Heart right ventricle (tissue), 16 donors: ENCODE measurements at regions not wholly inside any gene's neighbourhood (a gene's known extent, or its start where the extent isn't known, plus 50 kb on each side); places are given as distances from the start of the nearest gene placed in this dataset.
A peak's percentile ranks its signal among the peaks of the same experiment; 100 is the strongest.

Experiments used
- ATAC-seq, 8 donors: fragments of 200-7000 bp; cut with Tn5 transposase; one replicate each; pipeline ENCODE4 v1.9.1; 2020; ENCODE audit warnings: mild to moderate bottlenecking in 8 of 8, moderate library complexity in 8 of 8, moderate number of reproducible peaks in 1 of 8
- DNase-seq, 2 donors: peaks; one replicate each; pipeline ENCODE4 v3.0.0-alpha.2; 2020
- H3K27ac ChIP-seq, 10 donors: fragments of 200-600 bp; sonication (generic) in 2 of 10; one replicate each; pipeline versions ENCODE4 v1.5.0 to v1.8.0; 2020 to 2022; ENCODE audit warnings: mild to moderate bottlenecking in 3 of 10
- H3K27me3 ChIP-seq, 7 donors: fragments of 200-600 bp; one replicate each; pipeline ENCODE4 v1.8.0; 2021 to 2022; ENCODE audit warnings: mild to moderate bottlenecking in 2 of 7
- H3K36me3 ChIP-seq, 9 donors: fragments of 200-600 bp; sonication (generic) in 1 of 9; one replicate each; pipeline versions ENCODE4 v1.5.0 to v1.8.0; 2020 to 2022; ENCODE audit warnings: mild to moderate bottlenecking in 2 of 9
- H3K4me1 ChIP-seq, 9 donors: fragments of 200-600 bp; sonication (generic) in 1 of 9; one replicate each; pipeline versions ENCODE4 v1.5.0 to v1.8.0; 2020 to 2022; ENCODE audit warnings: mild to moderate bottlenecking in 4 of 9
- H3K4me3 ChIP-seq, 10 donors: fragments of 200-600 bp; sonication (generic) in 2 of 10; one replicate each; pipeline versions ENCODE4 v1.5.0 to v1.8.0; 2020 to 2022; ENCODE audit warnings: mild to moderate bottlenecking in 7 of 10, moderate library complexity in 2 of 10
- H3K9me3 ChIP-seq, 11 donors: fragments of 200-600 bp in 10 of 11; sonication (generic) in 2 of 11; one replicate each; pipeline versions ENCODE4 v1.5.0 to v1.8.0; 2013 to 2022; ENCODE audit warnings: mild to moderate bottlenecking in 2 of 11, control low read depth in 1 of 11, moderate library complexity in 1 of 11
- WGBS, 2 donors: extraction: QIAGEN DNeasy Blood & Tissue Kit; methylation state at CpG; one replicate each; pipeline ENCODE4 v1.1.7; 2013; ENCODE audit warnings: inconsistent platforms in 1 of 2; 5-methylcytosine and 5-hydroxymethylcytosine counted together
- intact Hi-C, 10 donors: fragments of 100-400 bp; cut with DNase I; formaldehyde crosslinking; loops; one replicate each; pipeline versions ENCODE4 v1.11.1 to v1.14.2; 2022
- TF ChIP-seq, protein P1 (sequence below), 9 donors: fragments of 200-600 bp; sonication (generic) in 2 of 9; IDR thresholded peaks; one replicate each; pipeline versions ENCODE4 v1.5.0 to v1.8.0; 2021 to 2022; ENCODE audit warnings: antibody characterized with exemption in 9 of 9, mild to moderate bottlenecking in 5 of 9, moderate library complexity in 1 of 9
- donor health status: Arrhythmogenic right ventricular cardiomyopathy.
- donor health status: ischemic (EF 13 %, LVEDD 7.1; RV severe dilation, severe dysfunction).
- donor health status: healthy with polysubstance abuse.
- donor health status: DM: no; HTN: yes; CAD: no.
- donor health status: DM: no; HTN: no; CAD: no.
- donor health status: ischemic (EF 25% LVEDD 6.9; RV normal size, moderate dysfunction).
- donor health status: ischemic (EF 25% LVEDD 5.7; RV mildly dilated, moderate dysfunction).
- donor health status: healthy.
- donor health status: DM: yes; HTN: yes; CAD: no.
- donor health status: Ischemic cardiomyopathy.
- donor health status: ischemic (EF 35%, LVEDD 5.7; RV mildly dilated, moderate dysfunction).
- donor health status: nonischemic (EF 11% LVEDD 7.7; RV severe dilation, severe dysfunction).
- donor health status: DM: yes; HTN: yes; CAD: no.
- donor health status: PGD.
- donor health status: ischemic (EF 29% LVEDD 5.4; RV normal size, mild dysfunction).
- donor health status: nonischemic (EF 23%, LVEDD 6.1; RV moderate dilation, normal function).

- H3K4me3 ChIP-seq: no peak overlapping the region
- WGBS, 2 donors: 88 to 92% methylated on average over 2 of the region's 2 CpGs
- H3K4me1 ChIP-seq: peaks cover 0 to 16% (median 0%) of the 10 kb centered on the region in 9 donors
- TF ChIP-seq, protein P1, sequence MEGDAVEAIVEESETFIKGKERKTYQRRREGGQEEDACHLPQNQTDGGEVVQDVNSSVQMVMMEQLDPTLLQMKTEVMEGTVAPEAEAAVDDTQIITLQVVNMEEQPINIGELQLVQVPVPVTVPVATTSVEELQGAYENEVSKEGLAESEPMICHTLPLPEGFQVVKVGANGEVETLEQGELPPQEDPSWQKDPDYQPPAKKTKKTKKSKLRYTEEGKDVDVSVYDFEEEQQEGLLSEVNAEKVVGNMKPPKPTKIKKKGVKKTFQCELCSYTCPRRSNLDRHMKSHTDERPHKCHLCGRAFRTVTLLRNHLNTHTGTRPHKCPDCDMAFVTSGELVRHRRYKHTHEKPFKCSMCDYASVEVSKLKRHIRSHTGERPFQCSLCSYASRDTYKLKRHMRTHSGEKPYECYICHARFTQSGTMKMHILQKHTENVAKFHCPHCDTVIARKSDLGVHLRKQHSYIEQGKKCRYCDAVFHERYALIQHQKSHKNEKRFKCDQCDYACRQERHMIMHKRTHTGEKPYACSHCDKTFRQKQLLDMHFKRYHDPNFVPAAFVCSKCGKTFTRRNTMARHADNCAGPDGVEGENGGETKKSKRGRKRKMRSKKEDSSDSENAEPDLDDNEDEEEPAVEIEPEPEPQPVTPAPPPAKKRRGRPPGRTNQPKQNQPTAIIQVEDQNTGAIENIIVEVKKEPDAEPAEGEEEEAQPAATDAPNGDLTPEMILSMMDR (IDR thresholded peaks at IDR 0.05): no peak
- no peaks in the 10 kb centered on the region for H3K9me3 ChIP-seq
- ATAC-seq (no peak), DNase-seq (no peak)
- H3K27me3 ChIP-seq: no peaks in the 10 kb centered on the region
- H3K36me3 ChIP-seq: no peaks in the 10 kb centered on the region
- intact Hi-C loops: no loop called here
- no peak overlapping the region for H3K27ac ChIP-seq
These were observed 458.4 kb upstream of the RGS6 start for GRCh38 chr14:71473843-71474242.

DNA sequence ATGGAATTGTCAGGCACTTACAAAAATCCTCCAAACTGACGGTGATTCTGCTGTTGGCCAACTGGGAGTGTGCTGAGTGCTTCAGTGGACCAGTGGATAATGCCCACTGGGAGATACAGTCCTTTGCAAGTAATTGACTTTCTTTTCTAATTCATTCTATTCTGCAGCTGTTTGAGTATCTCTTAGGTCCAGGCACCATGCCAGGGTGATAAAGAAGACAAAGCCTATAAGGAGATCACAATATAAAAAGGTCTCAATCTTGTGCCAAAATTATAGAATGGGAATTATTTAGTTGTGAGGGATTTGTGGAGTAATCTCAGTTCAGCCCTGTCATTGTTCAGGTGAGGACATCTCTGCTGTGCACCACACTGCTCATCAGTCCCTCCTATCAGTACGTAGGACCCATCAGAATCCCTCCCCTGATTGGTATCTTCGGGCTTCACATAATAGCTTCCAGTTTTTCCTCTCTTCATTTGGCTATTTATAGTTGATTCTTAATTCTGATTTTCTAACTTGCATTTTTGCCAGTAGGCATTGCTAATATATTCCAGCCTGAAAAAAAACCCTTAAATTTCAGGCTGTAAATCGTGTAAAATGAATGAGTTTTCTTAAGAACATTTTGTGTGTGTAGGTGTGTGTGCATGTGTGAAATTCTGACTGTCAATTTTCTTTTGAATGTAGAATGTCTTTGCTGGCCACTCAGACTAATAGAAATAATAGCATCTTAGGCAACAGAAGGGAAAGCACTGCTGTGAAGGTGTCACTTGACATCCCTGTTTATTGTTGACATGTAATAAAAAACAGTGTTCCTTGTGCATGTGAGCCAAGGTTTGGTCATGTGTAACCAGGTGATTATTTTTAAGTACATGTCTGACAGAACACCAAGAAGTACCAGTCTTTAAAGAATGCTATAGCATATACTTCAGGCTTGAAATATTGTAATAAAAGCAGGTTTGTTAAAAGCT lies 457.6 kb upstream of the RGS6 start:
- Histone ChIP-seq H3K36me3 (no peaks in the 10 kb centered on the region), H3K9me3 (no peaks in the 10 kb centered on the region), H3K4me3 (no peak overlapping the region), H3K27me3 (no peaks in the 10 kb centered on the region), H3K4me1 (peaks cover 0 to 21% (median 0%) of the 10 kb centered on the region in 9 donors), H3K27ac (no peak overlapping the region)
- ATAC-seq (no peak), DNase-seq (no peak)
- TF ChIP-seq, protein P1 (IDR thresholded peaks at IDR 0.05): no peak
- 61 to 63% methylated on average over 4 of the region's 4 CpGs for WGBS, 2 donors
- intact Hi-C loops: no loop called here

DNA sequence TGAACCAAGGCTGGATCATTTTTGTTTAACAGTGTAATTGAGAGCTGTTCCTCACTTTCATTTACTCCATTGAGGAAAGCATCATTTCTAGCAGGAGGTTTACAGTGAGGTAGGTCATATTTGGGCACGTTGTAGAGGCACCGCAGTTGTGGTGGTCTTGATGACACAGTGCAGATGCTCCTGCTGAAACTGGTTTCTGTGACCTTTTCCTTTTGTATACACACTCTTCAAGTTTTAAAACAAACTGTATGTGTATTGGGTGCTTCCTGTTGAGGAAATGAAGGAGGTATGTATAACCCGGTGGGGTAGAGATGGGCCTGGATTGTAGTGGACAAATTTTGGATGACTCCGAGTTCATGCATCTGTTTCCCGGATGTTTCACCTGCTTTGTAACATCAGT lies 456.3 kb upstream of the RGS6 start:
- intact Hi-C loops: no loop called here
- TF ChIP-seq, protein P1 (IDR thresholded peaks at IDR 0.05): no peak
- H3K27ac ChIP-seq: no peak overlapping the region
- no peaks in the 10 kb centered on the region for H3K27me3 ChIP-seq
- WGBS, 2 donors: 77 to 82% methylated on average over 5 of the region's 5 CpGs
- no peak overlapping the region for H3K4me3 ChIP-seq
- peaks cover 0 to 21% (median 0%) of the 10 kb centered on the region in 9 donors for H3K4me1 ChIP-seq
- H3K36me3 ChIP-seq: no peaks in the 10 kb centered on the region
- H3K9me3 ChIP-seq: no peaks in the 10 kb centered on the region
- ATAC-seq (no peak), DNase-seq (no peak)

GRCh38 chr14:71478542-71478941 lies 453.7 kb upstream of the RGS6 start:
- Histone ChIP-seq H3K9me3 (no peaks in the 10 kb centered on the region), H3K4me1 (peaks cover 0 to 17% (median 0%) of the 10 kb centered on the region in 9 donors), H3K27ac (peak overlapping the region in 5 of 10 donors; percentile 20 to 84 (median 37)), H3K4me3 (no peak overlapping the region), H3K27me3 (no peaks in the 10 kb centered on the region), H3K36me3 (no peaks in the 10 kb centered on the region)
- peak in 1 of 2 donors; percentile 7 for DNase-seq
- WGBS, 2 donors: 59 to 65% methylated on average over 4 of the region's 4 CpGs
- TF ChIP-seq, protein P1 (IDR thresholded peaks at IDR 0.05): no peak
- intact Hi-C loops: no loop called here
- ATAC-seq: peak in 6 of 8 donors; percentile 30 to 71 (median 61)
